GM23338 (cell line): ENCODE measurements at regions not wholly inside any gene's neighbourhood (a gene's known extent, or its start where the extent isn't known, plus 50 kb on each side); places are given as distances from the start of the nearest gene placed in this dataset.

Experiments used
- ATAC-seq: fragments of 200-7000 bp; cut with Tn5 transposase; 3 replicates; pipeline ENCODE4 v1.9.1; 2020
- DNase-seq: peaks from one replicate; pipeline ENCODE4 v3.0.0-alpha.2; 2015; ENCODE audit warnings: low spot score
- H2AFZ ChIP-seq: fragments of 200-600 bp; sonication (generic); 2 replicates; pipeline ENCODE4 v1.8.0; 2016; ENCODE audit warnings: antibody characterized with exemption, mild to moderate bottlenecking, moderate library complexity
- H3F3A ChIP-seq: fragments of 200-600 bp; sonication (generic); replicated peaks from 2 replicates; pipeline ENCODE4 v1.8.0; 2017; ENCODE audit warnings: antibody characterized with exemption, mixed run types, low read depth
- H3K27ac ChIP-seq: fragments of 200-600 bp; sonication (generic); 2 replicates; pipeline ENCODE4 v1.6.1; 2016; ENCODE audit warnings: low read depth
- H3K27me3 ChIP-seq: fragments of 200-600 bp; sonication (generic); 2 replicates; pipeline ENCODE4 v1.8.0; 2016; ENCODE audit warnings: mild to moderate bottlenecking, mixed run types, moderate library complexity; ENCODE audit not compliant: insufficient read depth
- H3K36me3 ChIP-seq: fragments of 200-600 bp; sonication (generic); 2 replicates; pipeline ENCODE4 v1.8.0; 2016; ENCODE audit warnings: mild to moderate bottlenecking; ENCODE audit not compliant: insufficient read depth
- H3K4me1 ChIP-seq: fragments of 200-600 bp; sonication (generic); 2 replicates; pipeline ENCODE4 v1.8.0; 2016; ENCODE audit warnings: mild to moderate bottlenecking, moderate library complexity; ENCODE audit not compliant: insufficient read depth
- H3K4me2 ChIP-seq: fragments of 200-600 bp; sonication (generic); 2 replicates; pipeline ENCODE4 v1.7.1; 2017; ENCODE audit warnings: mixed run types
- H3K4me3 ChIP-seq: fragments of 200-600 bp; sonication (generic); 2 replicates; pipeline ENCODE4 v1.6.1; 2016; ENCODE audit warnings: mixed run types
- H3K79me2 ChIP-seq: fragments of 200-600 bp; sonication (generic); replicated peaks from 2 replicates; pipeline ENCODE4 v1.8.0; 2017; ENCODE audit warnings: mild to moderate bottlenecking; ENCODE audit not compliant: insufficient read depth
- H3K9me2 ChIP-seq: fragments of 200-600 bp; sonication (generic); 2 replicates; pipeline ENCODE4 v1.8.0; 2017; ENCODE audit not compliant: insufficient read depth
- H4K20me1 ChIP-seq: fragments of 200-600 bp; sonication (generic); replicated peaks from 2 replicates; pipeline ENCODE4 v1.8.0; 2017; ENCODE audit warnings: mild to moderate bottlenecking; ENCODE audit not compliant: insufficient read depth
- H3K27ac Mint-ChIP-seq: 2 replicates; pipeline ENCODE4 v1.8.0; 2020; ENCODE audit warnings: inconsistent platforms, mild to moderate bottlenecking, moderate library complexity, mixed read lengths
- H3K27me3 Mint-ChIP-seq: 3 replicates; pipeline ENCODE4 v1.8.0; 2022; ENCODE audit warnings: low read depth, mild to moderate bottlenecking, moderate library complexity, mixed read lengths, inconsistent platforms; ENCODE audit not compliant: insufficient read depth, poor library complexity
- H3K36me3 Mint-ChIP-seq: 3 replicates; pipeline ENCODE4 v1.8.0; 2021; ENCODE audit warnings: low read depth, mild to moderate bottlenecking, inconsistent platforms, moderate library complexity, mixed read lengths
- H3K4me1 Mint-ChIP-seq: 3 replicates; pipeline ENCODE4 v1.8.0; 2020; ENCODE audit warnings: mild to moderate bottlenecking, inconsistent platforms, mixed read lengths
- H3K4me3 Mint-ChIP-seq: 3 replicates; pipeline ENCODE4 v1.8.0; 2021; ENCODE audit warnings: moderate library complexity, mild to moderate bottlenecking, inconsistent platforms, mixed read lengths
- H3K9me3 Mint-ChIP-seq: 3 replicates; pipeline ENCODE4 v1.8.0; 2020; ENCODE audit warnings: moderate library complexity, mild to moderate bottlenecking, inconsistent platforms, mixed read lengths
- CREB1 ChIP-seq: fragments of 250-450 bp; sonication (Bioruptor Pico); IDR thresholded peaks from 2 replicates; pipeline ENCODE4 v1.5.0; 2020; ENCODE audit warnings: low read depth, mild to moderate bottlenecking, moderate library complexity
- EZH2 ChIP-seq: fragments of 200-600 bp; sonication (generic); IDR thresholded peaks from one replicate; pipeline ENCODE4 v1.8.0; 2017; ENCODE audit warnings: antibody characterized with exemption, mild to moderate bottlenecking, low read depth; ENCODE audit not compliant: unreplicated experiment
- EZH2phosphoT487 ChIP-seq: fragments of 200-600 bp; sonication (generic); IDR thresholded peaks from one replicate; pipeline ENCODE4 v1.8.1; 2018; ENCODE audit warnings: antibody characterized with exemption; ENCODE audit not compliant: unreplicated experiment
- JUNB ChIP-seq: IDR thresholded peaks from one replicate; pipeline ENCODE4 v1.6.1; 2016; ENCODE audit warnings: antibody characterized with exemption; ENCODE audit not compliant: unreplicated experiment
- NANOG ChIP-seq: IDR thresholded peaks from 2 replicates; pipeline ENCODE4 v1.6.1; 2016; ENCODE audit warnings: antibody characterized with exemption, borderline replicate concordance
- POLR2AphosphoS5 ChIP-seq: IDR thresholded peaks from 2 replicates; pipeline ENCODE4 v1.6.1; 2016; ENCODE audit warnings: antibody characterized with exemption, low read depth
- STAT1 ChIP-seq: IDR thresholded peaks from one replicate; pipeline ENCODE4 v1.6.1; 2016; ENCODE audit warnings: antibody characterized with exemption; ENCODE audit not compliant: unreplicated experiment
- ZNF114 ChIP-seq: fragments of 250-450 bp; sonication (Bioruptor Pico); IDR thresholded peaks from 2 replicates; pipeline ENCODE4 v1.5.0; 2020; ENCODE audit warnings: mild to moderate bottlenecking, moderate library complexity
- ZNF331 ChIP-seq: fragments of 250-450 bp; sonication (Bioruptor Pico); IDR thresholded peaks from 2 replicates; pipeline ENCODE4 v1.5.0; 2020; ENCODE audit warnings: low read depth, mild to moderate bottlenecking, moderate library complexity
- TF ChIP-seq, protein P1 (sequence below), 2 experiments: fragments of 200-600 bp in 1 of 2; sonication (generic) in 1 of 2; conservative IDR thresholded peaks; 2 replicates each; pipeline versions ENCODE4 v1.5.1 to v1.6.1; 2016 to 2017; ENCODE audit warnings: antibody characterized with exemption in 2 of 2, low read depth in 2 of 2, mild to moderate bottlenecking in 2 of 2, moderate library complexity in 1 of 2
- TF ChIP-seq, protein P2 (sequence below): IDR thresholded peaks from 2 replicates; pipeline ENCODE4 v1.6.1; 2016; ENCODE audit warnings: antibody characterized with exemption
- TF ChIP-seq, protein P3 (sequence below): IDR thresholded peaks from one replicate; pipeline ENCODE4 v1.6.1; 2018; ENCODE audit warnings: antibody characterized with exemption; ENCODE audit not compliant: unreplicated experiment
- TF ChIP-seq, protein P4 (sequence below): fragments of 250-450 bp; sonication (Bioruptor Pico); IDR thresholded peaks from 2 replicates; pipeline ENCODE4 v1.5.0; 2020; ENCODE audit warnings: mild to moderate bottlenecking, moderate library complexity

DNA sequence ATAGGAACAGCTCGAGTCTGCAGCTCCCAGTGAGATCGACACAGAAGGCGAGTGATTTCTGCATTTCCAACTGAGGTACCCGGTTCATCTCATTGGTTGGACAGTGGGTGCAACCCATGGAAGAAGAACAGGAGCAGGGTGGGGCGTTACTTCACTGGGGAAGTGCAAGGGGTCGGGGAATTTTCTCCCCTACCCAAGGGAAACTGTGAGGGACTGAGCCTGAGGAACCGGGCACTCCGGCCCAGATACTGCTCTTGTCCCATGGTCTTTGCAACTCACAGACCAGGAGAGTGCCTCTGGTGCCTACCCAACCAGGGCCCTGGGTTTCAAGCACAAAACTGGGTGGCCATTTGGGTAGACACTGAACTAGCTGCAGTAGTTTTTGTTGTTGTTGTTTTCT, 307.1 kb downstream of the AMY1C start:
- Mint-ChIP-seq H3K36me3 (peaks cover 7% of the 10 kb centered on the region; the same call in 2 of the 3 replicates), H3K9me3 (peaks cover 14% of the 10 kb centered on the region), H3K27ac (no peak overlapping the region), H3K27me3 (no peaks in the 10 kb centered on the region), H3K4me3 (no peak overlapping the region), H3K4me1 (peaks cover 7% of the 10 kb centered on the region; the same call in 2 of the 3 replicates)
- no peaks in the 10 kb centered on the region for H3K27me3 ChIP-seq
- no peak; the same call in 1 of the 3 replicates for ATAC-seq
- peak overlapping the region; percentile 96 for H2AFZ ChIP-seq
- peak; percentile 0 for DNase-seq
- no peaks in the 10 kb centered on the region for H4K20me1 ChIP-seq
- no peaks in the 10 kb centered on the region for H3K79me2 ChIP-seq
- TF ChIP-seq POLR2AphosphoS5: no peak
- no peak for TF ChIP-seq EZH2
- TF ChIP-seq, protein P1, sequence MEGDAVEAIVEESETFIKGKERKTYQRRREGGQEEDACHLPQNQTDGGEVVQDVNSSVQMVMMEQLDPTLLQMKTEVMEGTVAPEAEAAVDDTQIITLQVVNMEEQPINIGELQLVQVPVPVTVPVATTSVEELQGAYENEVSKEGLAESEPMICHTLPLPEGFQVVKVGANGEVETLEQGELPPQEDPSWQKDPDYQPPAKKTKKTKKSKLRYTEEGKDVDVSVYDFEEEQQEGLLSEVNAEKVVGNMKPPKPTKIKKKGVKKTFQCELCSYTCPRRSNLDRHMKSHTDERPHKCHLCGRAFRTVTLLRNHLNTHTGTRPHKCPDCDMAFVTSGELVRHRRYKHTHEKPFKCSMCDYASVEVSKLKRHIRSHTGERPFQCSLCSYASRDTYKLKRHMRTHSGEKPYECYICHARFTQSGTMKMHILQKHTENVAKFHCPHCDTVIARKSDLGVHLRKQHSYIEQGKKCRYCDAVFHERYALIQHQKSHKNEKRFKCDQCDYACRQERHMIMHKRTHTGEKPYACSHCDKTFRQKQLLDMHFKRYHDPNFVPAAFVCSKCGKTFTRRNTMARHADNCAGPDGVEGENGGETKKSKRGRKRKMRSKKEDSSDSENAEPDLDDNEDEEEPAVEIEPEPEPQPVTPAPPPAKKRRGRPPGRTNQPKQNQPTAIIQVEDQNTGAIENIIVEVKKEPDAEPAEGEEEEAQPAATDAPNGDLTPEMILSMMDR (conservative IDR thresholded peaks at IDR 0.05; ENCODE audit: low read depth in 2 of 2): no peak
- TF ChIP-seq, protein P2, sequence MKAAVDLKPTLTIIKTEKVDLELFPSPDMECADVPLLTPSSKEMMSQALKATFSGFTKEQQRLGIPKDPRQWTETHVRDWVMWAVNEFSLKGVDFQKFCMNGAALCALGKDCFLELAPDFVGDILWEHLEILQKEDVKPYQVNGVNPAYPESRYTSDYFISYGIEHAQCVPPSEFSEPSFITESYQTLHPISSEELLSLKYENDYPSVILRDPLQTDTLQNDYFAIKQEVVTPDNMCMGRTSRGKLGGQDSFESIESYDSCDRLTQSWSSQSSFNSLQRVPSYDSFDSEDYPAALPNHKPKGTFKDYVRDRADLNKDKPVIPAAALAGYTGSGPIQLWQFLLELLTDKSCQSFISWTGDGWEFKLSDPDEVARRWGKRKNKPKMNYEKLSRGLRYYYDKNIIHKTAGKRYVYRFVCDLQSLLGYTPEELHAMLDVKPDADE: no peak
- no peak for TF ChIP-seq CREB1 (CRISPR knock-in tag)
- TF ChIP-seq EZH2phosphoT487: no peak
- no peak for TF ChIP-seq NANOG
- TF ChIP-seq ZNF331 (CRISPR knock-in tag): no peak
- TF ChIP-seq ZNF114 (CRISPR knock-in tag): no peak
- TF ChIP-seq, protein P3, sequence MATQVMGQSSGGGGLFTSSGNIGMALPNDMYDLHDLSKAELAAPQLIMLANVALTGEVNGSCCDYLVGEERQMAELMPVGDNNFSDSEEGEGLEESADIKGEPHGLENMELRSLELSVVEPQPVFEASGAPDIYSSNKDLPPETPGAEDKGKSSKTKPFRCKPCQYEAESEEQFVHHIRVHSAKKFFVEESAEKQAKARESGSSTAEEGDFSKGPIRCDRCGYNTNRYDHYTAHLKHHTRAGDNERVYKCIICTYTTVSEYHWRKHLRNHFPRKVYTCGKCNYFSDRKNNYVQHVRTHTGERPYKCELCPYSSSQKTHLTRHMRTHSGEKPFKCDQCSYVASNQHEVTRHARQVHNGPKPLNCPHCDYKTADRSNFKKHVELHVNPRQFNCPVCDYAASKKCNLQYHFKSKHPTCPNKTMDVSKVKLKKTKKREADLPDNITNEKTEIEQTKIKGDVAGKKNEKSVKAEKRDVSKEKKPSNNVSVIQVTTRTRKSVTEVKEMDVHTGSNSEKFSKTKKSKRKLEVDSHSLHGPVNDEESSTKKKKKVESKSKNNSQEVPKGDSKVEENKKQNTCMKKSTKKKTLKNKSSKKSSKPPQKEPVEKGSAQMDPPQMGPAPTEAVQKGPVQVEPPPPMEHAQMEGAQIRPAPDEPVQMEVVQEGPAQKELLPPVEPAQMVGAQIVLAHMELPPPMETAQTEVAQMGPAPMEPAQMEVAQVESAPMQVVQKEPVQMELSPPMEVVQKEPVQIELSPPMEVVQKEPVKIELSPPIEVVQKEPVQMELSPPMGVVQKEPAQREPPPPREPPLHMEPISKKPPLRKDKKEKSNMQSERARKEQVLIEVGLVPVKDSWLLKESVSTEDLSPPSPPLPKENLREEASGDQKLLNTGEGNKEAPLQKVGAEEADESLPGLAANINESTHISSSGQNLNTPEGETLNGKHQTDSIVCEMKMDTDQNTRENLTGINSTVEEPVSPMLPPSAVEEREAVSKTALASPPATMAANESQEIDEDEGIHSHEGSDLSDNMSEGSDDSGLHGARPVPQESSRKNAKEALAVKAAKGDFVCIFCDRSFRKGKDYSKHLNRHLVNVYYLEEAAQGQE: no peak
- no peak for TF ChIP-seq STAT1
- TF ChIP-seq, protein P4, sequence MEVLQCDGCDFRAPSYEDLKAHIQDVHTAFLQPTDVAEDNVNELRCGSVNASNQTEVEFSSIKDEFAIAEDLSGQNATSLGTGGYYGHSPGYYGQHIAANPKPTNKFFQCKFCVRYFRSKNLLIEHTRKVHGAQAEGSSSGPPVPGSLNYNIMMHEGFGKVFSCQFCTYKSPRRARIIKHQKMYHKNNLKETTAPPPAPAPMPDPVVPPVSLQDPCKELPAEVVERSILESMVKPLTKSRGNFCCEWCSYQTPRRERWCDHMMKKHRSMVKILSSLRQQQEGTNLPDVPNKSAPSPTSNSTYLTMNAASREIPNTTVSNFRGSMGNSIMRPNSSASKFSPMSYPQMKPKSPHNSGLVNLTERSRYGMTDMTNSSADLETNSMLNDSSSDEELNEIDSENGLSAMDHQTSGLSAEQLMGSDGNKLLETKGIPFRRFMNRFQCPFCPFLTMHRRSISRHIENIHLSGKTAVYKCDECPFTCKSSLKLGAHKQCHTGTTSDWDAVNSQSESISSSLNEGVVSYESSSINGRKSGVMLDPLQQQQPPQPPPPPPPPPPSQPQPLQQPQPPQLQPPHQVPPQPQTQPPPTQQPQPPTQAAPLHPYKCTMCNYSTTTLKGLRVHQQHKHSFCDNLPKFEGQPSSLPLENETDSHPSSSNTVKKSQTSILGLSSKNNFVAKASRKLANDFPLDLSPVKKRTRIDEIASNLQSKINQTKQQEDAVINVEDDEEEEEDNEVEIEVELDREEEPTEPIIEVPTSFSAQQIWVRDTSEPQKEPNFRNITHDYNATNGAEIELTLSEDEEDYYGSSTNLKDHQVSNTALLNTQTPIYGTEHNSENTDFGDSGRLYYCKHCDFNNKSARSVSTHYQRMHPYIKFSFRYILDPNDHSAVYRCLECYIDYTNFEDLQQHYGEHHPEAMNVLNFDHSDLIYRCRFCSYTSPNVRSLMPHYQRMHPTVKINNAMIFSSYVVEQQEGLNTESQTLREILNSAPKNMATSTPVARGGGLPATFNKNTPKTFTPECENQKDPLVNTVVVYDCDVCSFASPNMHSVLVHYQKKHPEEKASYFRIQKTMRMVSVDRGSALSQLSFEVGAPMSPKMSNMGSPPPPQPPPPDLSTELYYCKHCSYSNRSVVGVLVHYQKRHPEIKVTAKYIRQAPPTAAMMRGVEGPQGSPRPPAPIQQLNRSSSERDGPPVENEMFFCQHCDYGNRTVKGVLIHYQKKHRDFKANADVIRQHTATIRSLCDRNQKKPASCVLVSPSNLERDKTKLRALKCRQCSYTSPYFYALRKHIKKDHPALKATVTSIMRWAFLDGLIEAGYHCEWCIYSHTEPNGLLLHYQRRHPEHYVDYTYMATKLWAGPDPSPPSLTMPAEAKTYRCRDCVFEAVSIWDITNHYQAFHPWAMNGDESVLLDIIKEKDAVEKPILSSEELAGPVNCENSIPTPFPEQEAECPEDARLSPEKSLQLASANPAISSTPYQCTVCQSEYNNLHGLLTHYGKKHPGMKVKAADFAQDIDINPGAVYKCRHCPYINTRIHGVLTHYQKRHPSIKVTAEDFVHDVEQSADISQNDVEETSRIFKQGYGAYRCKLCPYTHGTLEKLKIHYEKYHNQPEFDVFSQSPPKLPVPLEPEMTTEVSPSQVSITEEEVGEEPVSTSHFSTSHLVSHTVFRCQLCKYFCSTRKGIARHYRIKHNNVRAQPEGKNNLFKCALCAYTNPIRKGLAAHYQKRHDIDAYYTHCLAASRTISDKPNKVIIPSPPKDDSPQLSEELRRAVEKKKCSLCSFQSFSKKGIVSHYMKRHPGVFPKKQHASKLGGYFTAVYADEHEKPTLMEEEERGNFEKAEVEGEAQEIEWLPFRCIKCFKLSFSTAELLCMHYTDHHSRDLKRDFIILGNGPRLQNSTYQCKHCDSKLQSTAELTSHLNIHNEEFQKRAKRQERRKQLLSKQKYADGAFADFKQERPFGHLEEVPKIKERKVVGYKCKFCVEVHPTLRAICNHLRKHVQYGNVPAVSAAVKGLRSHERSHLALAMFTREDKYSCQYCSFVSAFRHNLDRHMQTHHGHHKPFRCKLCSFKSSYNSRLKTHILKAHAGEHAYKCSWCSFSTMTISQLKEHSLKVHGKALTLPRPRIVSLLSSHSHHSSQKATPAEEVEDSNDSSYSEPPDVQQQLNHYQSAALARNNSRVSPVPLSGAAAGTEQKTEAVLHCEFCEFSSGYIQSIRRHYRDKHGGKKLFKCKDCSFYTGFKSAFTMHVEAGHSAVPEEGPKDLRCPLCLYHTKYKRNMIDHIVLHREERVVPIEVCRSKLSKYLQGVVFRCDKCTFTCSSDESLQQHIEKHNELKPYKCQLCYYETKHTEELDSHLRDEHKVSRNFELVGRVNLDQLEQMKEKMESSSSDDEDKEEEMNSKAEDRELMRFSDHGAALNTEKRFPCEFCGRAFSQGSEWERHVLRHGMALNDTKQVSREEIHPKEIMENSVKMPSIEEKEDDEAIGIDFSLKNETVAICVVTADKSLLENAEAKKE (CRISPR knock-in tag): no peak
- no peak for TF ChIP-seq JUNB
- H3K27ac ChIP-seq: no peak overlapping the region
- H3K4me2 ChIP-seq: peak overlapping the region; percentile 60; the same call in 1 of the 2 replicates
- H3K4me1 ChIP-seq: no peaks in the 10 kb centered on the region; the same call in 1 of the 2 replicates
- no peaks in the 10 kb centered on the region for H3K36me3 ChIP-seq
- no peaks in the 10 kb centered on the region for H3K9me2 ChIP-seq
- H3K4me3 ChIP-seq: no peak overlapping the region
- H3F3A ChIP-seq: no peaks in the 10 kb centered on the region
